ENCODE measurements at regions not wholly inside any gene's neighbourhood (a gene's known extent, or its start where the extent isn't known, plus 50 kb on each side); places are given as distances from the start of the nearest gene placed in this dataset.

GRCh38 chr9:129319076-129319937 lies 141.2 kb upstream of the IER5L start:
- TF ChIP-seq CTCF (conservative IDR thresholded peaks at IDR 0.05) (no peak), EZH2 (IDR thresholded peaks at IDR 0.05; ENCODE audit: low read depth) (no peak)
